HTR-8/SVneo (cell line): ENCODE measurements at regions not wholly inside any gene's neighbourhood (a gene's known extent, or its start where the extent isn't known, plus 50 kb on each side); places are given as distances from the start of the nearest gene placed in this dataset.
A peak's percentile ranks its signal among the peaks of the same experiment; 100 is the strongest.
"Not testable (repeated sequence)": the region's sequence is repeated elsewhere in the genome, so short reads cannot be mapped to it uniquely, and the experiment has no call there.

Experiments used
- DNase-seq: peaks from one replicate; pipeline ENCODE4 v3.0.0; 2011; ENCODE audit warnings: low spot score, mixed read lengths; ENCODE audit not compliant: insufficient read length
- FAIRE-seq: peaks from 2 replicates; lab custom pipeline; 2011; peaks lifted over from hg19 to GRCh38; lab: Jason Lieb, UNC

GRCh38 chr22:44632541-44633396, 69.2 kb upstream of the PRR5 start:
- FAIRE-seq (no peak), DNase-seq (no peak)

- no peak for FAIRE-seq
- DNase-seq = no peak
Observed at GRCh38 chr22:44630826-44631225, 71.2 kb upstream of the PRR5 start.

GRCh38 chr22:44628835-44629234, 73.2 kb upstream of the PRR5 start:
- DNase-seq (no peak), FAIRE-seq (no peak)

- no peak for FAIRE-seq
Observed at GRCh38 chr22:44628273-44628672, 73.7 kb upstream of the PRR5 start.

GRCh38 chr22:44627521-44628139, 74.4 kb upstream of the PRR5 start:
- no peak for DNase-seq
- FAIRE-seq = no peak

More at GRCh38 chr22:44628273-44628672, 73.7 kb upstream of the PRR5 start:
- no peak for DNase-seq

- DNase-seq (peak; percentile 71), FAIRE-seq (no peak)
Observed at GRCh38 chr22:44625981-44626687, 75.9 kb upstream of the PRR5 start.

- FAIRE-seq = no peak
- DNase-seq = no peak
Observed at GRCh38 chr22:44625421-44625760, 76.6 kb upstream of the PRR5 start.

- no peak for FAIRE-seq
- no peak for DNase-seq
Observed at GRCh38 chr22:44624689-44625420, 77.1 kb upstream of the PRR5 start.

GRCh38 chr22:44623771-44624510, 78.1 kb upstream of the PRR5 start:
- no peak for DNase-seq
- FAIRE-seq = no peak

GRCh38 chr22:44622679-44623078, 79.3 kb upstream of the PRR5 start:
- DNase-seq = no peak
- FAIRE-seq = no peak

- no peak for FAIRE-seq
- DNase-seq = no peak
Observed at GRCh38 chr22:44622147-44622427, 79.9 kb upstream of the PRR5 start.

GRCh38 chr22:44621401-44622146, 80.4 kb upstream of the PRR5 start:
- FAIRE-seq (no peak), DNase-seq (no peak)

- no peak for FAIRE-seq
- DNase-seq = no peak
Observed at GRCh38 chr22:44620841-44621257, 81.2 kb upstream of the PRR5 start.

GRCh38 chr22:44620129-44620840, 81.7 kb upstream of the PRR5 start:
- FAIRE-seq (no peak), DNase-seq (no peak)

GRCh38 chr22:44619560-44620128, 82.4 kb upstream of the PRR5 start:
- not testable (repeated sequence) for DNase-seq, FAIRE-seq

- not testable (repeated sequence) for FAIRE-seq, DNase-seq
Observed at GRCh38 chr22:44618910-44619309, 83.1 kb upstream of the PRR5 start.

- FAIRE-seq (no peak), DNase-seq (no peak)
Observed at GRCh38 chr22:44618400-44618799, 83.6 kb upstream of the PRR5 start.

- no peak for DNase-seq
- no peak for FAIRE-seq
Observed at GRCh38 chr22:44617828-44618227, 84.2 kb upstream of the PRR5 start.
